B cell (primary cell): ENCODE measurements at regions not wholly inside any gene's neighbourhood (a gene's known extent, or its start where the extent isn't known, plus 50 kb on each side); places are given as distances from the start of the nearest gene placed in this dataset.

Experiments
- ATAC-seq: fragments of 200-7000 bp; cut with Tn5 transposase; one replicate; pipeline ENCODE4 v1.10.0; 2021; ENCODE audit warnings: low read depth, mild to moderate bottlenecking, moderate number of reproducible peaks, moderate library complexity
- CTCF ChIA-PET: fragments of 350-600 bp; sonication (Branson Sonifier 250); formaldehyde crosslinking; loops from one replicate; lab custom pipeline; 2021; ENCODE audit warnings: antibody characterized with exemption, inconsistent platforms; lab: Charles Lee
- POLR2A ChIA-PET: fragments of 350-600 bp; sonication (Branson Sonifier 250); formaldehyde crosslinking; loops from one replicate; lab custom pipeline; 2021; ENCODE audit warnings: antibody characterized with exemption; lab: Charles Lee
- DNase-seq: peaks from one replicate; pipeline ENCODE4 v3.0.0; 2013
- H2AFZ ChIP-seq: 2 replicates; pipeline ENCODE4 v1.6.1; 2012; ENCODE audit warnings: mild to moderate bottlenecking, low read depth, low read length; ENCODE audit not compliant: insufficient read depth, poor library complexity, severe bottlenecking
- H3K27ac ChIP-seq, 2 donors: 1 replicate in 1 of 2; 2 replicates in 1 of 2; pipeline ENCODE4 v1.5.1; 2012 to 2013; ENCODE audit warnings: low read length in 2 of 2, mild to moderate bottlenecking in 2 of 2, moderate library complexity in 1 of 2
- H3K27me3 ChIP-seq, 4 experiments: fragments of 200-600 bp in 1 of 4; sonication (generic) in 1 of 4; replicated peaks in 1 of 4; 1 replicate in 2 of 4; 2 replicates in 2 of 4; pipeline versions ENCODE4 v1.6.1 to v1.7.0; 2013 to 2016; ENCODE audit warnings: low read length in 3 of 4, mild to moderate bottlenecking in 2 of 4, mixed read lengths in 1 of 4, moderate library complexity in 1 of 4; ENCODE audit not compliant: insufficient read depth in 4 of 4, control insufficient read depth in 3 of 4; ENCODE audit errors: control extremely low read depth in 1 of 4
- H3K36me3 ChIP-seq, 2 experiments: replicated peaks in 1 of 2; 1 replicate in 1 of 2; 2 replicates in 1 of 2; pipeline versions ENCODE4 v1.6.1 to v1.7.1; 2013; ENCODE audit warnings: low read length in 1 of 2; ENCODE audit not compliant: insufficient read depth in 2 of 2, control insufficient read depth in 1 of 2; ENCODE audit errors: control extremely low read depth in 1 of 2, extremely low read depth in 1 of 2
- H3K4me1 ChIP-seq, 2 donors: fragments of 200-600 bp in 1 of 2; sonication (generic) in 1 of 2; 1 replicate in 1 of 2; 2 replicates in 1 of 2; pipeline versions ENCODE4 v1.5.1 to v1.6.1; 2013 to 2017; ENCODE audit warnings: low read length in 2 of 2; ENCODE audit not compliant: control insufficient read depth in 2 of 2, insufficient read depth in 2 of 2
- H3K4me2 ChIP-seq: replicated peaks from 2 replicates; pipeline ENCODE3; 2012; ENCODE audit warnings: mild to moderate bottlenecking, low read depth, low read length; ENCODE audit not compliant: poor library complexity, severe bottlenecking
- H3K4me3 ChIP-seq, 5 experiments: fragments of 200-600 bp in 1 of 5; sonication (generic) in 1 of 5; 1 replicate in 3 of 5; 2 replicates in 2 of 5; pipeline versions ENCODE4 v1.5.1 to v1.7.0; 2011 to 2016; ENCODE audit warnings: low read length in 4 of 5, mild to moderate bottlenecking in 4 of 5, low read depth in 2 of 5, control low read depth in 1 of 5, moderate library complexity in 1 of 5; ENCODE audit not compliant: insufficient read depth in 1 of 5; ENCODE audit errors: control extremely low read depth in 1 of 5, extremely low read depth in 1 of 5
- H3K79me2 ChIP-seq: fragments of 200-600 bp; sonication (generic); one replicate; pipeline ENCODE4 v1.6.0; 2016; ENCODE audit warnings: low read length; ENCODE audit not compliant: control insufficient read depth, insufficient read depth
- H3K9ac ChIP-seq: fragments of 200-600 bp; sonication (generic); 2 replicates; pipeline ENCODE4 v1.6.1; 2017; ENCODE audit warnings: mild to moderate bottlenecking, low read length, moderate library complexity
- H3K9me3 ChIP-seq, 3 donors: one replicate each; pipeline versions ENCODE4 v1.6.1 to v1.7.1; 2013; ENCODE audit warnings: low read length in 2 of 3; ENCODE audit not compliant: control insufficient read depth in 2 of 3, insufficient read depth in 1 of 3; ENCODE audit errors: control extremely low read depth in 1 of 3
- H4K20me1 ChIP-seq: 2 replicates; pipeline ENCODE4 v1.6.0; 2012; ENCODE audit warnings: mild to moderate bottlenecking, low read length; ENCODE audit not compliant: insufficient read depth, control insufficient read depth, poor library complexity, severe bottlenecking
- H3K27ac Mint-ChIP-seq: one replicate; pipeline ENCODE4 v1.8.0; 2021; ENCODE audit warnings: mixed read lengths
- H3K27me3 Mint-ChIP-seq: one replicate; pipeline ENCODE4 v1.8.0; 2021; ENCODE audit warnings: mixed read lengths
- H3K4me1 Mint-ChIP-seq: one replicate; pipeline ENCODE4 v1.8.0; 2021; ENCODE audit warnings: mixed read lengths
- H3K4me3 Mint-ChIP-seq: one replicate; pipeline ENCODE4 v1.8.0; 2021; ENCODE audit warnings: mixed read lengths
- H3K9me3 Mint-ChIP-seq: one replicate; pipeline ENCODE4 v1.8.0; 2022; ENCODE audit warnings: mixed read lengths; ENCODE audit not compliant: insufficient read depth
- CTCF ChIP-seq: fragments of 200-600 bp; IDR thresholded peaks from one replicate; pipeline ENCODE4 v1.8.0; 2022; ENCODE audit warnings: antibody characterized with exemption, mild to moderate bottlenecking
- EZH2 ChIP-seq: IDR thresholded peaks from 2 replicates; pipeline ENCODE4 v1.6.1; 2012; ENCODE audit warnings: borderline replicate concordance, low read depth, mild to moderate bottlenecking, moderate library complexity, low read length; ENCODE audit not compliant: insufficient read depth, poor library complexity, severe bottlenecking
- WGBS: methylation state at CpG from one replicate; pipeline ENCODE4 v1.1.5; 2013; ENCODE audit warnings: missing lambda C conversion rate; ENCODE audit not compliant: insufficient coverage; 5-methylcytosine and 5-hydroxymethylcytosine counted together
- intact Hi-C: fragments of 100-400 bp; cut with micrococcal nuclease; formaldehyde crosslinking; loops from one replicate; pipeline ENCODE4 v1.10.0; 2022

DNA sequence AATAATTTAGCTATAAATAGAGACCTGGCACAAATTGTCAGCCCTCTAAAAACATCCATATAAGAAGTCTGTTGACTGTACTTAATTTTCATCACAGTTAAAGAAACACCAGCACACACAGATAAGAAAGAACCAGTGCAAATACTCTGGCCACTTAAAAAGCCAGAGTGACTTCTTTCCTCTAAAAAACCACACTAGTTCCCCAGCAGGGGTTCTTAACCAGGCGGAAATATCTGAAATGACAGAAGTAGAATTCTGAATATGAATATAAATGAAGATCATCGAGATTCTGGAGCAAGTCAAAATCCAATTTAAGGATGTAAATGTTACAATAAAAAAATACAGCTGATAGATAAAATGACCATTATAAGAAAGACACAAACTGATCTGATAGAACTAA is 870.6 kb upstream of the ADGRL4 start:
- ATAC-seq, result no peak
- no peaks in the 10 kb centered on the region for H3K27me3 ChIP-seq
- H2AFZ ChIP-seq, result no peak overlapping the region
- ChIA-PET CTCF (no interaction called here), POLR2A (no interaction called here)
- no peak overlapping the region for H3K4me3 ChIP-seq
- H3K4me1 ChIP-seq, result no peaks in the 10 kb centered on the region
- H3K4me2 ChIP-seq, result no peak overlapping the region
- H4K20me1 ChIP-seq, result no peaks in the 10 kb centered on the region
- no peaks in the 10 kb centered on the region for H3K4me1 Mint-ChIP-seq
- no peak overlapping the region for H3K27ac Mint-ChIP-seq
- DNase-seq, result no peak
- H3K9me3 Mint-ChIP-seq, result peaks cover 8% of the 10 kb centered on the region
- H3K9ac ChIP-seq, result no peak overlapping the region
- no peak overlapping the region for H3K27ac ChIP-seq
- intact Hi-C loops, result no loop called here
- H3K27me3 Mint-ChIP-seq, result no peaks in the 10 kb centered on the region
- peaks cover 0 to 19% (median 0%) of the 10 kb centered on the region in 3 donors for H3K9me3 ChIP-seq
- H3K79me2 ChIP-seq, result no peaks in the 10 kb centered on the region
- no peak overlapping the region for H3K4me3 Mint-ChIP-seq
- WGBS, result no CpG with 5 or more reads among the region's 2 CpGs
- TF ChIP-seq EZH2 (no peak), CTCF (no peak)
- no peaks in the 10 kb centered on the region for H3K36me3 ChIP-seq

- no peaks in the 10 kb centered on the region for H3K36me3 ChIP-seq
- H2AFZ ChIP-seq, result no peak overlapping the region
- intact Hi-C loops, result no loop called here
- no peaks in the 10 kb centered on the region for H4K20me1 ChIP-seq
- Mint-ChIP-seq H3K9me3 (peaks cover 8% of the 10 kb centered on the region), H3K27me3 (no peaks in the 10 kb centered on the region), H3K4me3 (no peak overlapping the region), H3K4me1 (no peaks in the 10 kb centered on the region), H3K27ac (no peak overlapping the region)
- WGBS, result 87% methylated on average over 5 of the region's 5 CpGs
- H3K9ac ChIP-seq, result no peak overlapping the region
- ChIA-PET CTCF (no interaction called here), POLR2A (no interaction called here)
- H3K4me3 ChIP-seq, result no peak overlapping the region
- H3K9me3 ChIP-seq, result peaks cover 0 to 19% (median 0%) of the 10 kb centered on the region in 3 donors
- no peaks in the 10 kb centered on the region for H3K27me3 ChIP-seq
- no peaks in the 10 kb centered on the region for H3K4me1 ChIP-seq
- no peak overlapping the region for H3K27ac ChIP-seq
- ATAC-seq (no peak), DNase-seq (no peak)
- no peak overlapping the region for H3K4me2 ChIP-seq
- no peak for TF ChIP-seq EZH2
- TF ChIP-seq CTCF, result no peak
- H3K79me2 ChIP-seq, result no peaks in the 10 kb centered on the region
These were observed 868.7 kb upstream of the ADGRL4 start for GRCh38 chr1:79875187-79875586.
